WI38 (cell line): ENCODE measurements at regions not wholly inside any gene's neighbourhood (a gene's known extent, or its start where the extent isn't known, plus 50 kb on each side); places are given as distances from the start of the nearest gene placed in this dataset.

Experiments
- H3K4me3 ChIP-seq: 2 replicates; pipeline ENCODE4 v1.5.1; 2011; ENCODE audit warnings: low read depth, mild to moderate bottlenecking, control low read depth, low read length
- TF ChIP-seq, protein P1 (sequence below): IDR thresholded peaks from 2 replicates; pipeline ENCODE4 v1.5.1; 2012; ENCODE audit warnings: low read depth, mild to moderate bottlenecking, control low read depth, low read length

DNA sequence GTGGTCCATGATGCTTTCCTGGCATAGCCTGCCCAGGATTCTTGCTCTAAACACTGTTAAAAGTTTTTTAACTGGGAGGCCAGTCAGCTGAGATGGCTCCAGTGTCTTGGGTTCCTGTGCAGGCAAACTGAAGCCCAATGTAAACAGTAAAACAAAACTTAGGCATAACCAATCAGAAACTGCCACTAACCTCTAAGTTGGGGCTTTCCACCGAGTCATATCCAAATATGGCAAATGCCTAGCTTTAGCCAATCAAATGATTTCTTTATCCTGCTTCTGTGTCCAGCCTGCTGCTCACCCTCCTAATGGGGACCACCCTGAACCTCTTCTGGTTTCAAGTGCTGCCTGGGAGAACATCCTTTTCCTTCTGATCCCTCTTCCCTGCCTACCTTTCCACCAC, 277.9 kb downstream of the EMP1 start:
- TF ChIP-seq, protein P1, sequence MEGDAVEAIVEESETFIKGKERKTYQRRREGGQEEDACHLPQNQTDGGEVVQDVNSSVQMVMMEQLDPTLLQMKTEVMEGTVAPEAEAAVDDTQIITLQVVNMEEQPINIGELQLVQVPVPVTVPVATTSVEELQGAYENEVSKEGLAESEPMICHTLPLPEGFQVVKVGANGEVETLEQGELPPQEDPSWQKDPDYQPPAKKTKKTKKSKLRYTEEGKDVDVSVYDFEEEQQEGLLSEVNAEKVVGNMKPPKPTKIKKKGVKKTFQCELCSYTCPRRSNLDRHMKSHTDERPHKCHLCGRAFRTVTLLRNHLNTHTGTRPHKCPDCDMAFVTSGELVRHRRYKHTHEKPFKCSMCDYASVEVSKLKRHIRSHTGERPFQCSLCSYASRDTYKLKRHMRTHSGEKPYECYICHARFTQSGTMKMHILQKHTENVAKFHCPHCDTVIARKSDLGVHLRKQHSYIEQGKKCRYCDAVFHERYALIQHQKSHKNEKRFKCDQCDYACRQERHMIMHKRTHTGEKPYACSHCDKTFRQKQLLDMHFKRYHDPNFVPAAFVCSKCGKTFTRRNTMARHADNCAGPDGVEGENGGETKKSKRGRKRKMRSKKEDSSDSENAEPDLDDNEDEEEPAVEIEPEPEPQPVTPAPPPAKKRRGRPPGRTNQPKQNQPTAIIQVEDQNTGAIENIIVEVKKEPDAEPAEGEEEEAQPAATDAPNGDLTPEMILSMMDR: no peak
- H3K4me3 ChIP-seq: no peak overlapping the region

GRCh38 chr12:13472690-13473089, 276.2 kb downstream of the EMP1 start:
- no peak overlapping the region for H3K4me3 ChIP-seq
- TF ChIP-seq, protein P1: no peak

DNA sequence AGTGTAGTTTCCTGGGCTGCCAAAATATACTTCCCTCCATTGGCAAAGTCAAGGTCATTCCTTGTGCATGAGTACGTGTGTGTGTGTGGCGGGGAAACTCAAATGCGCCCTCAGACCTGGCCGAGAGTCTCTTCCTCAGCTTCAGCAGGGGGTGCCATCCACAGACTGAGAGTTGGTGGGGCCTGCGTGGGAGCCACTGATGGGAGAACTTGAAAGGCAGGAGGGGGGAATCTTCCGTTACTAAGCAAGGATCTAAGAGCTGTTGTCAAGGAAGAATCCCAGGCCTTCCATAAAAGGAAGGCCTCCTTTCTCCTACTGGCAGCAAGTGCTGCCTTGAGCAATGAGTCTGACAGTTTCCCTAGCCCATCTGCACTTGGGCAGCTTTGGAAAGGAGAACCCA, 274.9 kb downstream of the EMP1 start:
- TF ChIP-seq, protein P1: no peak
- H3K4me3 ChIP-seq: no peak overlapping the region

GRCh38 chr12:13465635-13466034, 269.1 kb downstream of the EMP1 start:
- H3K4me3 ChIP-seq: no peak overlapping the region
- TF ChIP-seq, protein P1: no peak

GRCh38 chr12:13463189-13463588, 266.7 kb downstream of the EMP1 start:
- no peak overlapping the region for H3K4me3 ChIP-seq
- TF ChIP-seq, protein P1: no peak

DNA sequence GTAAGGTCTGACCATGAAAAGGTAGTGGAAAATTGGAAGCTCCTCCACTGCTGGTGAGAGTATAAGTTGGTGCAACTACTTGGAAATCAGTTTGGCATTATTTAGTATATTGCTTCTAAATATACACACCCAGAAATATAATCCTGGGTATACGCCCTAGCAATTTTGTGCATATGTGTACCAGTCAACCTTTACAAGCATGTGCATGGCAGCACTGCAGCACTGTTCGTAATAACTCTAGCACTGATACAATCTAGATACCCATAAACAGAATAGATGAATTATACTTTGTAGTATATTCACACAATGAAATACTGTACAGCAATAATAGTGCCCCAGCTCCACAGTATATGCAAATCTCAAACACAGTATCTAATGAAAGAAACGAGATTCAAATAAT, 265.9 kb downstream of the EMP1 start:
- TF ChIP-seq, protein P1: no peak
- H3K4me3 ChIP-seq: no peak overlapping the region

DNA sequence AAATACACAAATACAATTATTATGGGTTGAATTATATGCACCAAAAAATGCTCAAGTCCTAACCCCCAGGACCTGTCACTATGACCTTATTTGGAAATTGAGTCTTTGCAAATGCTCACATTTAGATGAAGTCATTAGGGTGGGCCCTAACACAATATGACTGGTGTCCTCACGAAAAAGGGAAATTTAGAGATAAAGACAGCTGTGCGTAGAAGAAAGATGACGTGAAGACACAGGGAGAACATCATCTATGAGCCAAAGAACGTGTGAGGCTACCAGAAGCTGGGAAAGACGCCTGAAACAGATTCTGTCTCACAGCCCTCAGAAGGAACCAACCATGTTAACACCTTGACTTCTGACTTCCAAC, 259.2 kb downstream of the EMP1 start:
- TF ChIP-seq, protein P1: no peak
- no peak overlapping the region for H3K4me3 ChIP-seq
